Aorta (tissue), 5 donors: ENCODE measurements at regions not wholly inside any gene's neighbourhood (a gene's known extent, or its start where the extent isn't known, plus 50 kb on each side); places are given as distances from the start of the nearest gene placed in this dataset.

Experiments used
- ATAC-seq: fragments of 200-7000 bp; cut with Tn5 transposase; one replicate; pipeline ENCODE4 v1.9.1; 2022; ENCODE audit warnings: moderate library complexity; ENCODE audit not compliant: low FRiP score
- DNase-seq, 2 donors: peaks; one replicate each; pipeline ENCODE4 v3.0.0-alpha.2; 2020
- H3K27ac ChIP-seq, 2 donors: one replicate each; pipeline ENCODE4 v1.5.1; 2013; ENCODE audit warnings: low read length in 2 of 2, mild to moderate bottlenecking in 2 of 2, moderate library complexity in 2 of 2, control low read depth in 1 of 2, inconsistent platforms in 1 of 2, low read depth in 1 of 2
- H3K27me3 ChIP-seq, 2 donors: one replicate each; pipeline ENCODE4 v1.6.1; 2013; ENCODE audit warnings: control low read depth in 1 of 2, low read length in 1 of 2, mild to moderate bottlenecking in 1 of 2, moderate library complexity in 1 of 2; ENCODE audit not compliant: insufficient read depth in 2 of 2, control insufficient read depth in 1 of 2
- H3K36me3 ChIP-seq, 2 donors: one replicate each; pipeline ENCODE4 v1.6.1; 2013; ENCODE audit warnings: control low read depth in 1 of 2, low read length in 1 of 2, mild to moderate bottlenecking in 1 of 2; ENCODE audit not compliant: insufficient read depth in 2 of 2, control insufficient read depth in 1 of 2
- H3K4me1 ChIP-seq, 2 donors: one replicate each; pipeline ENCODE4 v1.6.1; 2013; ENCODE audit warnings: low read length in 2 of 2, control low read depth in 1 of 2, mild to moderate bottlenecking in 1 of 2, moderate library complexity in 1 of 2; ENCODE audit not compliant: insufficient read depth in 2 of 2, control insufficient read depth in 1 of 2
- H3K4me3 ChIP-seq, 2 donors: one replicate each; pipeline ENCODE4 v1.5.1; 2013; ENCODE audit warnings: low read length in 2 of 2, control low read depth in 1 of 2, mild to moderate bottlenecking in 1 of 2
- H3K9me3 ChIP-seq: one replicate; pipeline ENCODE4 v1.6.1; 2013; ENCODE audit warnings: mild to moderate bottlenecking, low read length; ENCODE audit not compliant: control insufficient read depth
- WGBS, 2 donors: extraction: QIAGEN DNeasy Blood & Tissue Kit; methylation state at CpG; one replicate each; pipeline ENCODE4 v1.1.7; 2013; 5-methylcytosine and 5-hydroxymethylcytosine counted together
- intact Hi-C, 2 donors: fragments of 100-400 bp; cut with DNase I; formaldehyde crosslinking; loops; one replicate each; pipeline versions ENCODE4 v1.14.2 to v1.15.0; 2022
- donor health status: healthy with polysubstance abuse.
- donor health status: Bipolar disorder and iron deficiency.
- donor health status: DM: no; HTN: no; CAD: no.
- donor health status: DM: no; HTN: no; CAD: no.
- donor health status: DM: yes; HTN: yes; CAD: no.

DNA sequence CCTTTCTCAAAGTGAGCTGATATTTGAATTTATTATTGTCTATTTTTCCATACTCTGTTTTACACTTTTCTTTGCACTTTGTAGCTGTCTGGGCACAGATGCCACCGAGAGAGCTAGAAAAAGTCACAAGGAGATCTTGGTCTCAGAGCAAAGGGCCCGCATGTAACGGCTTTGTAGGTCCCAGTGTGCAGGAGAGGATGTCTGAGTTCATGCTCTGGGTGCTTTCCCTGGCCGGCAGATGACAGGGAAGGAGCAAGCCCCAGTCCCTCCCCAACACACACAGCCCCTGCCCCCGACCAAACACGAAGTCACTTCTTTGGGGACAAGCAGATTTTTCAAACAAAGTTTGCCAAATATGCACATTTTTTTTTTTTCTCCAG is 55.8 kb downstream of the SMIM38 start:
- WGBS, 2 donors, result 60 to 69% methylated on average over 6 of the region's 6 CpGs
- no peaks in the 10 kb centered on the region for H3K4me1 ChIP-seq
- intact Hi-C loops, result no loop called here
- H3K9me3 ChIP-seq, result no peaks in the 10 kb centered on the region
- H3K27me3 ChIP-seq, result no peaks in the 10 kb centered on the region
- DNase-seq (peak in 1 of 2 donors; percentile 28), ATAC-seq (no peak)
- H3K27ac ChIP-seq, result no peak overlapping the region
- H3K36me3 ChIP-seq, result no peaks in the 10 kb centered on the region
- H3K4me3 ChIP-seq, result no peak overlapping the region

- WGBS, 2 donors, result 30 to 31% methylated on average over 21 of the region's 21 CpGs
- no peaks in the 10 kb centered on the region for H3K9me3 ChIP-seq
- DNase-seq (peak in 1 of 2 donors; percentile 63), ATAC-seq (no peak)
- no peaks in the 10 kb centered on the region for H3K36me3 ChIP-seq
- no peak overlapping the region for H3K27ac ChIP-seq
- intact Hi-C loops, result no loop called here
- no peaks in the 10 kb centered on the region for H3K27me3 ChIP-seq
- no peak overlapping the region for H3K4me3 ChIP-seq
- no peaks in the 10 kb centered on the region for H3K4me1 ChIP-seq
These were observed 56.4 kb downstream of the SMIM38 start for GRCh38 chr11:69211920-69212797.

DNA sequence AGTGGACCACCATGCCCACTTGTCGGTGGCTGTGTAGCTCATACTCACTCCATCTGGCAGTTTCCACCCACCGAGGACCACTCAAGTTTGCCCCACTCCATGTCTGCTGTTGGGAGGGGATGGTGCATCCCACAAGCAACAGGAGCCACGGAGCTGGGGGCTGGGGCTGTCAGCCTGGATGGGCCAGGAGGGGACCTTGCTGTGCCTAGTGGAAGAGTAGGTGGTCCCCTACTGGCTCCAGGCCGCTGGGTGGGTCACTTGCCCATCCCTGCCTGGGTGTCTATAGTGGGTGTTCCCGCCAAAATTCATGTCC is 57.0 kb downstream of the SMIM38 start:
- Histone ChIP-seq H3K36me3 (no peaks in the 10 kb centered on the region), H3K9me3 (no peaks in the 10 kb centered on the region), H3K27ac (no peak overlapping the region), H3K4me1 (no peaks in the 10 kb centered on the region), H3K27me3 (no peaks in the 10 kb centered on the region), H3K4me3 (no peak overlapping the region)
- ATAC-seq, result no peak
- DNase-seq, result peak in 1 of 2 donors; percentile 62
- intact Hi-C loops, result no loop called here
- WGBS, 2 donors, result 92 to 94% methylated on average over 5 of the region's 5 CpGs

- ATAC-seq (no peak), DNase-seq (peak in 1 of 2 donors; percentile 25)
- intact Hi-C loops, result no loop called here
- Histone ChIP-seq H3K36me3 (no peaks in the 10 kb centered on the region), H3K4me1 (no peaks in the 10 kb centered on the region), H3K4me3 (no peak overlapping the region), H3K27ac (no peak overlapping the region), H3K27me3 (no peaks in the 10 kb centered on the region), H3K9me3 (no peaks in the 10 kb centered on the region)
- WGBS, 2 donors, result 94 to 97% methylated on average over 9 of the region's 9 CpGs
These were observed 57.6 kb downstream of the SMIM38 start for GRCh38 chr11:69213316-69213715.

DNA sequence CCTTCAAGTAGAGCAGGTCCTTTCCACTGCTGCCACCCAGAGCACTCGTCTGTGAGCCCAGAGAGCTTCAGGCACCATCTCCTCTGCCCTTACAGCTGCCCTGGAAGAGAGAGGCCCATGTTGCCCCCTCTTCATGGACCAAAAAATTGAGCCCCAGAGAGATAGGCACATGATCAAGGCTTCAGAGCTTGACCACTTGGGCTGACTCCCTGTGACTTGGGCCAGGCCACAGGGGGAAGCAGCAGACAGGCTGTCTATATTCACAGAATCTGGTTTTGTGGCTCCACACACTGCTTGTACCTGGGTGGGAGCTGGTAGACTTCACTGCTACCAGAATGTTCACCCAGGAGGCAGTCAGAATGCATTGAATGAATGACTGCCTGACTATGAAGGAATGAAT is 58.2 kb downstream of the SMIM38 start:
- peak in 1 of 2 donors; percentile 23 for DNase-seq
- intact Hi-C loops, result no loop called here

GRCh38 chr11:69215216-69215615 is 59.5 kb downstream of the SMIM38 start:
- H3K36me3 ChIP-seq, result no peaks in the 10 kb centered on the region
- no peak for DNase-seq
- no peaks in the 10 kb centered on the region for H3K4me1 ChIP-seq
- intact Hi-C loops, result no loop called here
- WGBS, 2 donors, result 63 to 83% methylated on average over 1 of the region's 1 CpG
- no peak for ATAC-seq
- no peak overlapping the region for H3K27ac ChIP-seq
- no peaks in the 10 kb centered on the region for H3K27me3 ChIP-seq
- H3K4me3 ChIP-seq, result no peak overlapping the region
- H3K9me3 ChIP-seq, result no peaks in the 10 kb centered on the region

More for the DNA sequence above, 58.2 kb downstream of the SMIM38 start:
- H3K9me3 ChIP-seq, result no peaks in the 10 kb centered on the region
- WGBS, 2 donors, result 93 to 100% methylated on average over 1 of the region's 1 CpG
- no peaks in the 10 kb centered on the region for H3K27me3 ChIP-seq
- H3K36me3 ChIP-seq, result no peaks in the 10 kb centered on the region
- no peak overlapping the region for H3K27ac ChIP-seq
- no peak overlapping the region for H3K4me3 ChIP-seq
- ATAC-seq, result no peak
- no peaks in the 10 kb centered on the region for H3K4me1 ChIP-seq

DNA sequence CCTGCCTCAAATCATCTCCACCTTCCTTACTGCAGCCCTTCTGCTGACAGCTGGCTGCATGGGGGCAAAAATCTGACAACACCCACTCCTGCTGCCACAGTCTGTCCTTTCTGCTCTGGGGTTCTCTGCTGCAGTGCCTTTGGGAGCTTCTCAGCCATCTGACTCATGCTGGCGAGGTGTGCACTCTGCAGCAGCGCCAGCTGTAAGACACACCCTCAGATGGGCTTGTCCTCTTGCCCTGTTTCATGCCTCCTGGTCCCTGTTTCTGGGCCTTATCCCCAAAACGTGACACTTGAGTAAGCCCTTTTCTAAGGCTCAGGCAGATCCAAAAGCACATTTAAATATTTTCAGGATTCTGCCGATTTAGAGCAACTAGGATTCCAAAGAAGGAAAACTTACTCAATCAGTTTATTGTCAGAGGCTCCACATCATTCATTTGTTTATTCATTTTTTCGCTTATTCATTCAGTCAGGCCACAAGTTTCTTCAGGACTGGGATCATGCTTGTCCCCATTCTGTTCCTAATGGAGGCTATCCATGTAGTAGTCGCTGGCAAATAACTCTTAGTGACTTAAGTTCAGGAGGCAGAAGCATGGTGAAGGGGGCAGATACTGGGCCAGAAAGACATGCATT is 60.2 kb downstream of the SMIM38 start:
- H3K4me3 ChIP-seq, result no peak overlapping the region
- no peaks in the 10 kb centered on the region for H3K4me1 ChIP-seq
- 64 to 70% methylated on average over 6 of the region's 6 CpGs for WGBS, 2 donors
- DNase-seq (no peak), ATAC-seq (no peak)
- H3K36me3 ChIP-seq, result no peaks in the 10 kb centered on the region
- H3K27me3 ChIP-seq, result no peaks in the 10 kb centered on the region
- intact Hi-C loops, result no loop called here
- no peak overlapping the region for H3K27ac ChIP-seq
- no peaks in the 10 kb centered on the region for H3K9me3 ChIP-seq

DNA sequence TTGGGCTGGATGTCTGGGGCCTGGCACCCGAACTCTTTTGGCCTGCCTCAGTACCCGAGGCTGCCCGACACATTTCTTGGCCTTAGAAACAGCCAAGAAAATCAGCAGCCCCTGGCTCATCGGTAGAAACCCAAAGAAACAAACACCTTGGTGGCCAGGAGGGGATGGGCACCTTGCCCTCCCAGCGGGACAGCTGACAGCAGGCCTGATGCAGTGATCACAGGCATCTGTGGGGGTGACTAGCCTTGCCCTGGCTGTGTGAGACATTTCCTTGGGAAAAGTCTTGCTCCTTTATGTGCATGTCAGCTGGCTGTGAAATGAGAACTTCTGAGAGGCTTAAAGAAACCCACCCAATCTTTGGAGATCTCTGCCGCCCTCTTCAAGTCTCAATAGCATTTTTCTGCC is 60.9 kb downstream of the SMIM38 start:
- no peak overlapping the region for H3K27ac ChIP-seq
- H3K27me3 ChIP-seq, result no peaks in the 10 kb centered on the region
- no peaks in the 10 kb centered on the region for H3K9me3 ChIP-seq
- no peak overlapping the region for H3K4me3 ChIP-seq
- ATAC-seq (no peak), DNase-seq (no peak)
- WGBS, 2 donors, result 17 to 29% methylated on average over 6 of the region's 6 CpGs
- H3K4me1 ChIP-seq, result no peaks in the 10 kb centered on the region
- H3K36me3 ChIP-seq, result no peaks in the 10 kb centered on the region
- intact Hi-C loops, result no loop called here
